CD4-positive, alpha-beta T cell (primary cell): ENCODE measurements at regions not wholly inside any gene's neighbourhood (a gene's known extent, or its start where the extent isn't known, plus 50 kb on each side); places are given as distances from the start of the nearest gene placed in this dataset.

Experiments used
- ATAC-seq: fragments of 200-7000 bp; cut with Tn5 transposase; one replicate; pipeline ENCODE4 v1.10.0; 2022; ENCODE audit warnings: mild to moderate bottlenecking; ENCODE audit not compliant: poor library complexity
- CTCF ChIA-PET: fragments of 350-600 bp; sonication (Branson Sonifier 250); formaldehyde crosslinking; loops from one replicate; lab custom pipeline; 2021; ENCODE audit warnings: antibody characterized with exemption, inconsistent platforms; lab: Charles Lee
- POLR2A ChIA-PET: fragments of 350-600 bp; sonication (Branson Sonifier 250); formaldehyde crosslinking; loops from one replicate; lab custom pipeline; 2021; ENCODE audit warnings: antibody characterized with exemption, inconsistent platforms; lab: Charles Lee
- DNase-seq, 14 experiments: peaks; one replicate each; pipeline ENCODE4 v3.0.0-alpha.2; 2013 to 2020; ENCODE audit warnings: mixed read lengths in 2 of 14
- H3K27ac ChIP-seq, 2 donors: one replicate each; pipeline versions ENCODE4 v1.5.1 to v1.7.0; 2013; ENCODE audit warnings: low read length in 2 of 2, low read depth in 1 of 2, mild to moderate bottlenecking in 1 of 2
- H3K27me3 ChIP-seq, 2 experiments: 1 replicate in 1 of 2; 2 replicates in 1 of 2; pipeline versions ENCODE4 v1.6.1 to v1.7.0; 2013; ENCODE audit warnings: low read length in 2 of 2, control low read depth in 1 of 2, mild to moderate bottlenecking in 1 of 2, moderate library complexity in 1 of 2; ENCODE audit not compliant: insufficient read depth in 2 of 2, control insufficient read depth in 1 of 2
- H3K36me3 ChIP-seq: one replicate; pipeline ENCODE4 v1.6.1; 2013; ENCODE audit warnings: low read length, control low read depth; ENCODE audit not compliant: insufficient read depth
- H3K4me1 ChIP-seq: one replicate; pipeline ENCODE4 v1.6.1; 2013; ENCODE audit warnings: low read length, control low read depth; ENCODE audit not compliant: insufficient read depth
- H3K4me3 ChIP-seq: one replicate; pipeline ENCODE4 v1.5.1; 2013; ENCODE audit warnings: mild to moderate bottlenecking, low read length, moderate library complexity
- H3K9me3 ChIP-seq, 2 experiments: 1 replicate in 1 of 2; 2 replicates in 1 of 2; pipeline versions ENCODE4 v1.6.1 to v1.7.0; 2013; ENCODE audit warnings: low read length in 2 of 2, mild to moderate bottlenecking in 2 of 2, control low read depth in 1 of 2, moderate library complexity in 1 of 2; ENCODE audit not compliant: control insufficient read depth in 1 of 2, insufficient read depth in 1 of 2
- H3K27ac Mint-ChIP-seq: one replicate; pipeline ENCODE4 v1.8.0; 2020; ENCODE audit warnings: mixed read lengths
- H3K27me3 Mint-ChIP-seq: one replicate; pipeline ENCODE4 v1.8.0; 2021; ENCODE audit warnings: mixed read lengths
- H3K36me3 Mint-ChIP-seq: one replicate; pipeline ENCODE4 v1.8.0; 2021; ENCODE audit warnings: low read depth, mixed read lengths
- H3K4me1 Mint-ChIP-seq: one replicate; pipeline ENCODE4 v1.8.0; 2021; ENCODE audit warnings: low read depth, mixed read lengths
- H3K4me3 Mint-ChIP-seq: one replicate; pipeline ENCODE4 v1.8.0; 2020; ENCODE audit warnings: mild to moderate bottlenecking, mixed read lengths
- H3K9me3 Mint-ChIP-seq: one replicate; pipeline ENCODE4 v1.8.0; 2020; ENCODE audit warnings: mixed read lengths
- intact Hi-C, 2 experiments: fragments of 100-400 bp; cut with DNase I in 1 of 2; cut with micrococcal nuclease in 1 of 2; formaldehyde crosslinking; loops; one replicate each; pipeline versions ENCODE4 v1.15.1 to v1.9.0; 2023 to 2025; cut with DNase I, micrococcal nuclease
- TF ChIP-seq, protein P1 (sequence below): fragments of 200-600 bp; IDR thresholded peaks from one replicate; pipeline ENCODE4 v1.8.0; 2022; ENCODE audit warnings: antibody characterized with exemption, mild to moderate bottlenecking

- Mint-ChIP-seq H3K4me1 (no peaks in the 10 kb centered on the region), H3K9me3 (peaks cover 14% of the 10 kb centered on the region), H3K27ac (no peak overlapping the region), H3K36me3 (no peaks in the 10 kb centered on the region), H3K4me3 (no peak overlapping the region), H3K27me3 (no peaks in the 10 kb centered on the region)
- ChIA-PET POLR2A (no interaction called here), CTCF (no interaction called here)
- no peak for DNase-seq
- TF ChIP-seq, protein P1, sequence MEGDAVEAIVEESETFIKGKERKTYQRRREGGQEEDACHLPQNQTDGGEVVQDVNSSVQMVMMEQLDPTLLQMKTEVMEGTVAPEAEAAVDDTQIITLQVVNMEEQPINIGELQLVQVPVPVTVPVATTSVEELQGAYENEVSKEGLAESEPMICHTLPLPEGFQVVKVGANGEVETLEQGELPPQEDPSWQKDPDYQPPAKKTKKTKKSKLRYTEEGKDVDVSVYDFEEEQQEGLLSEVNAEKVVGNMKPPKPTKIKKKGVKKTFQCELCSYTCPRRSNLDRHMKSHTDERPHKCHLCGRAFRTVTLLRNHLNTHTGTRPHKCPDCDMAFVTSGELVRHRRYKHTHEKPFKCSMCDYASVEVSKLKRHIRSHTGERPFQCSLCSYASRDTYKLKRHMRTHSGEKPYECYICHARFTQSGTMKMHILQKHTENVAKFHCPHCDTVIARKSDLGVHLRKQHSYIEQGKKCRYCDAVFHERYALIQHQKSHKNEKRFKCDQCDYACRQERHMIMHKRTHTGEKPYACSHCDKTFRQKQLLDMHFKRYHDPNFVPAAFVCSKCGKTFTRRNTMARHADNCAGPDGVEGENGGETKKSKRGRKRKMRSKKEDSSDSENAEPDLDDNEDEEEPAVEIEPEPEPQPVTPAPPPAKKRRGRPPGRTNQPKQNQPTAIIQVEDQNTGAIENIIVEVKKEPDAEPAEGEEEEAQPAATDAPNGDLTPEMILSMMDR: no peak
- H3K36me3 ChIP-seq: no peaks in the 10 kb centered on the region
- H3K4me3 ChIP-seq: no peak overlapping the region
- no peaks in the 10 kb centered on the region for H3K4me1 ChIP-seq
- H3K27me3 ChIP-seq: no peaks in the 10 kb centered on the region
- intact Hi-C loops: no loop called here
- peaks cover 7 to 12% of the 10 kb centered on the region in 2 experiments for H3K9me3 ChIP-seq
- no peak overlapping the region for H3K27ac ChIP-seq
- no peak for ATAC-seq
Observed at GRCh38 chr4:186360551-186360950, 94.6 kb downstream of the F11 start.

- no peak overlapping the region for H3K4me3 ChIP-seq
- POLR2A ChIA-PET: no interaction called here
- H3K4me3 Mint-ChIP-seq: no peak overlapping the region
- TF ChIP-seq, protein P1: no peak
- DNase-seq (no peak), ATAC-seq (no peak)
- no peak overlapping the region for H3K27ac ChIP-seq
- no peaks in the 10 kb centered on the region for H3K27me3 ChIP-seq
- H3K4me1 ChIP-seq: no peaks in the 10 kb centered on the region
- H3K36me3 Mint-ChIP-seq: no peaks in the 10 kb centered on the region
- H3K36me3 ChIP-seq: no peaks in the 10 kb centered on the region
- intact Hi-C loops: no loop called here
- H3K9me3 ChIP-seq: peaks cover 0 to 5% of the 10 kb centered on the region in 2 experiments
- peaks cover 4% of the 10 kb centered on the region for H3K27me3 Mint-ChIP-seq
- no peaks in the 10 kb centered on the region for H3K4me1 Mint-ChIP-seq
- H3K27ac Mint-ChIP-seq: no peak overlapping the region
- H3K9me3 Mint-ChIP-seq: no peaks in the 10 kb centered on the region
- CTCF ChIA-PET: no interaction called here
Observed at GRCh38 chr4:186351668-186352194, 85.7 kb downstream of the F11 start.

DNA sequence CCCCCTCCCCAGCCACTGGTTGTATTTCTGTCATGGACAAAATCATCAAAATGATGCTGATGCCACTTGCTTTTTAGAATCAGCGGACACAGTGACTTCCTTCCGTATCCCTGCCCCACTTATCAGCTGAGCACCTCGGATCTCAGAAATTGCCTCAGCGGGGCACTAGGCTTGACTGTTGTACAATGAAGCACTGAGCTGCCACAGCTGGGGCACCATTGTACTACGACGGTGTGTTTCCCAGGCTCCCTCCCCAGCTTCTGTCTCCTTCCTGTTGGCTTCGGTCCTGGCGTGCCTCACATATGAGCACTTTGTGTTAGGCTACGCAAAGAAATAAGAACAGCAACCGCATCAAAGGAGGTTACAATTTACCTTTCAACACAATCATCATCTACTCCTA is 82.4 kb downstream of the F11 start:
- no peaks in the 10 kb centered on the region for H3K4me1 Mint-ChIP-seq
- CTCF ChIA-PET: no interaction called here

More for the DNA sequence above, 82.4 kb downstream of the F11 start:
- ATAC-seq: no peak
- Histone ChIP-seq H3K4me3 (no peak overlapping the region), H3K27me3 (no peaks in the 10 kb centered on the region), H3K36me3 (no peaks in the 10 kb centered on the region), H3K27ac (no peak overlapping the region), H3K9me3 (peaks cover 0 to 5% of the 10 kb centered on the region in 2 experiments), H3K4me1 (no peaks in the 10 kb centered on the region)
- intact Hi-C loops: no loop called here
- POLR2A ChIA-PET: no interaction called here
- no peak for DNase-seq
- Mint-ChIP-seq H3K27me3 (no peaks in the 10 kb centered on the region), H3K9me3 (no peaks in the 10 kb centered on the region), H3K36me3 (no peaks in the 10 kb centered on the region), H3K4me3 (no peak overlapping the region), H3K27ac (no peak overlapping the region)
- TF ChIP-seq, protein P1: no peak
